NCI-H1105 treated with DMSO at 0.1 percent for 48 hours (cell line): ENCODE measurements at regions not wholly inside any gene's neighbourhood (a gene's known extent, or its start where the extent isn't known, plus 50 kb on each side); places are given as distances from the start of the nearest gene placed in this dataset.
A peak's percentile ranks its signal among the peaks of the same experiment; 100 is the strongest.

Experiments used
- DNase-seq: peaks from one replicate; lab custom pipeline; 2025; lab: John Stamatoyannopoulos, UW

GRCh38 chr1:22315315-22316078 is 136.2 kb upstream of the ZBTB40 start:
- no peak for DNase-seq

DNA sequence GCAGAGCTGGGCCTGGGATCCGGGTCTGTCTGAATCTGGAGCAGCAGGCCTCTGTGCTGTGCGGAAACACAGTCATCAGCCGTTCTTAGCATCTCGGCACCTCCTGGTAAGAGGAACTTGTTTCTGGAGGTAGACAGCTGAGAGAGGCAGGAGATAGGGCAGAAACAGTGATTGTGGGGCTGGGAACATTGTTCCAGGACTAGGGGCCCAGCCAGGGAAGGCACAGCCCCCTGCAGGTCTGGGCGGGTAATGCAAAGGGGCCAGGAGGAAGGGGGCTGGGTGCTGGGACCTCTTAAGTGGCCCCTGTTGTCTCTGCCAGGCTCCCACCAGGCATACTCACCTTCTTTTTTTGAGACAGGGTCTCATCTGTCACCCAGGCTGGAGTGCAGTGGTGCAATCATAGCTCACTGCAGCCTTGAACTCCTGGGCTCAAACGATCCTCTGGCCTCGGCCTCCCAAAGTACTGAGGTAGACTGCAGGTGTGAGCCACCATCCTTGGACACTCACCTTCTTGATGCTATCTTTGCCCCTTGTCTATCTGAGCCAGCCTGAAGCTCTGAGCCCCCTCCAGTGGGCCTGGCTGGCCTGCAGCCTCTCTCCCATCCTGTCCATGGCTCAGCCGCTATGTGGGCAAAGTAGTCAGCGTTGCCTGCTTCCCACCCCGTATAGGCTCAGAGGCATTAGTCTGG is 134.3 kb upstream of the ZBTB40 start:
- DNase-seq: no peak

DNA sequence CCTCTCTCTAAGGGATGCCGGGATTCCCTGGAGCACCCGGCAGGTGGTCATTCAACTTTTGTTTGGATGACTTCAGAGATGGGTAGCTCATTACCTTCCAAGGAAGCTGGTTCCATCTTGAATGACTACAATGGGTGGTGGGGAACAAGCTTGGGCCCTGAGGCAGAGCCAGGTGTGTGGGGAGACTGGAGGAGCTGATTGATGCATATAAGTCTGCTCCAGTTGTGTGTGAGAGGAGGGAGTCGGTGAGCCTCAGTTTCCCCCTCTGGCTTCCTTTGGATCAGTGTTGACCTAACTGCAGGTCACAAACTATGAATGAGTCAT is 133.8 kb upstream of the ZBTB40 start:
- DNase-seq: no peak

DNA sequence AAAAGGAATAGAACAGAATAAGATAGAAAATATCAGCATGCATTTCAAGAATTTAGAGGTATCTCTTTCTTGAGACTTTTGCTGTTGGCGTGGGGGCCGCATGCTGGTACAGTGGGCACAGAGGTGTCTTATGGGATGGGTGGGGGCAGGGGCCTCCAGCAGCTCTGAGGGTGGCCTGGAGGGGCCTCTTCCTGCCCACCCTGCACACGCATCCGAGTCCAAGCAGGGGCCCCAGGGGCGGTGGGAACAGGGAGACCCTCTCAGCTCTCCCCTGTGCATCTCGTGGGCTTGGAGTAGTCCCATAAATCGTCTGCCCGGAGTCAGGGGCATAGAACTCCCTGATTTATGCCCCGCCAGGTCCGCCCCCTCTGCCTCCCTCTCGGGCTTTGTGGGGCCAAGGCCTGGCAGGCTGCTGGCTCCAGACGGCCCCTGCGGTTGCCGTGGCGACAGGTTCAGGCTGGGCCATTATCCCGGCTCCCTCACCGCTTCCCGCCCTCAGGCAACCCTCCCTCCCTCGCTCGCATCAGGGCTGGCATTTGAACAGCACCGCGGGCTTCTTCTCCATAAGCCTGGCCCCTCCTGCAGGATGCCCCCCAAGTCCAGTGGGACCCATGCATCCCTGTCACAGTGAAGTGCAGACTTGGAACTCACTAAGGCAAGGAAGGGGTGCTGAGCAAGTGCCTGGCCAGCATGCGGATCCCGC is 133.2 kb upstream of the ZBTB40 start:
- peak; percentile 88 for DNase-seq

GRCh38 chr1:22319608-22320007 is 132.0 kb upstream of the ZBTB40 start:
- no peak for DNase-seq

DNA sequence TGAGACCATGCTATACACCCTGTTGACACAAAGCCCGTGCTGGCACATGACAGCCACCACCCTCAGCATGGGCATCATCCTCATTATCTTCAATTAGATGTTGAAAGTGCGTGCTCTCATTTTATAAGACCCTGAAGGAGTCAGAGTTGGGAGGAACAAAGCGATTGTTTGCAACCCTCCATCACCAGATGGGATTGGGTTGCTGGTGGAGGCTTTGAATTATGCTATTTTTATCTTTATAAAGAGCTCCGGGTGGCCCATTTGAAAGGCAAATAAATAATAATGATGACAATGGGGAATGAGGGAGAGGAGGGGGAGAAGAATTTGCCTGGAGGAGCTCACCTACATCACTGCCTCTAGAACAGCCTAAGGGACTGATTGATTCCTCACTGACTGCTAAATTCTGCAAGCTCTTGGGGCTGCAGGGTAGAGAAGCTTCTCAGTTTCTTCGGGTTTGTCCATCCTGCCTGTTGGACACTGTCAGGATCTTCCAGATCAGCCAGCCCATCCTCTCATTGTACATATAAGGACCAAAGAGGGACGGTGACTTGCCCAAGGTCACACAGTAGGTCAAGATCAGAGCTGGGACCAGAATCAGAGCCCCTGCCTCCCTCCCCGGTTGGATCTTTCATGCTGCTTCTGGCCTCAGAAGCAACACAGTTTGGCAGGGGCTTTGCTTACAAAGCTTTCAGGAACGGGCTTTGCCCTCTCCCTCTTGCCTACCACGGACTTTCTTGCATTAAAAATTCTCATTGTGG is 130.9 kb upstream of the ZBTB40 start:
- DNase-seq: peak; percentile 41

DNA sequence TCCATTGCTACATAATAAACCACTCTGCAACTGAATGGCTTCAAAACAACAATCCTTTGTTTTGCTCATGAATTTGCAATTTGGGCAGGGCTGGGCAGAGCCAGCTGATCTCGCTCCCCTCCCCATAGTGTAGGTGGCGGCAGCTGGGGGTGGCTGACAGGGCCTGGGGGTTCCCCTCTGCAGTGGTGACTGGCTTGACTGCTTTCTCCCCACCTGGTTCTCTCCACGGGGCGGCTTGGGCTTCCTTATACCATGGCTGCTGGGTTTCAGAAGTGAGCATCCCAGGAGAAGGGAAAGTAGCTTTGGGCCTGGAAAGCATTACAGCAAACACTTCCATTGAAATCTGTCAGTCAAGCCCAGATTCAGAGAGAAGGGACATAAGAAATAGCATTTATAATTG is 129.7 kb upstream of the ZBTB40 start:
- DNase-seq: no peak

- no peak for DNase-seq
Measured at GRCh38 chr1:22323141-22323845, 128.4 kb upstream of the ZBTB40 start.

DNA sequence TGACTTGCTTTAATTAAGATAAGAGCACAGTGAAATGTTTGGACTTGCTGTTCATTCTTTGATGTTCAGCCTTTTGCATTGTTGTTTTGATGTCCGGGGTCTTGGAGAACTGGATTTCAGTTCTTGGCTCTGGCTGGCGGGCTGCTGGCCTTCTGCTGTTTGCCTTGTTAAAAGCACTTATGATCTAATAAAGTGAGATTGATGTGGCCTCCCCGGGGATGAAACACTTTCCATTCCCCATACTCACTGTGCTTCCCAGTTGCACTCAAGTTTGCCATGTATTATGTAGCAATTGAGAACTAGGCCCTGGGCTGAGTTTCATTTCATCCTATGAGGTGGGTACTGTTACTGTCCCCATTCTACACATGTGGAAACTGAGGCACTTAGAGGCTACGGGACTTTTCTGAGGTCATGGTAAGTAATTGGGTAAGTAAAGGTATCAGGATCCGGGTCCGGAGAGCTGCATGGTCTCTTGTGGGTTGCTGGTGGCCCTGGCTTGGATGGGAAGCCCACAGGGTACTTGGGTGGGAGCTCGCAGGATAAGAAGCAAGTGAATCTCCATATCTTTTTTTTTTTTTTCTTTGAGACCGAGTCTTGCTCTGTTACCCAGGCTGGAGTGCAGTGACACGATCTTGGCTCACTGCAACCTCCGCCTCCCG is 127.7 kb upstream of the ZBTB40 start:
- no peak for DNase-seq

DNA sequence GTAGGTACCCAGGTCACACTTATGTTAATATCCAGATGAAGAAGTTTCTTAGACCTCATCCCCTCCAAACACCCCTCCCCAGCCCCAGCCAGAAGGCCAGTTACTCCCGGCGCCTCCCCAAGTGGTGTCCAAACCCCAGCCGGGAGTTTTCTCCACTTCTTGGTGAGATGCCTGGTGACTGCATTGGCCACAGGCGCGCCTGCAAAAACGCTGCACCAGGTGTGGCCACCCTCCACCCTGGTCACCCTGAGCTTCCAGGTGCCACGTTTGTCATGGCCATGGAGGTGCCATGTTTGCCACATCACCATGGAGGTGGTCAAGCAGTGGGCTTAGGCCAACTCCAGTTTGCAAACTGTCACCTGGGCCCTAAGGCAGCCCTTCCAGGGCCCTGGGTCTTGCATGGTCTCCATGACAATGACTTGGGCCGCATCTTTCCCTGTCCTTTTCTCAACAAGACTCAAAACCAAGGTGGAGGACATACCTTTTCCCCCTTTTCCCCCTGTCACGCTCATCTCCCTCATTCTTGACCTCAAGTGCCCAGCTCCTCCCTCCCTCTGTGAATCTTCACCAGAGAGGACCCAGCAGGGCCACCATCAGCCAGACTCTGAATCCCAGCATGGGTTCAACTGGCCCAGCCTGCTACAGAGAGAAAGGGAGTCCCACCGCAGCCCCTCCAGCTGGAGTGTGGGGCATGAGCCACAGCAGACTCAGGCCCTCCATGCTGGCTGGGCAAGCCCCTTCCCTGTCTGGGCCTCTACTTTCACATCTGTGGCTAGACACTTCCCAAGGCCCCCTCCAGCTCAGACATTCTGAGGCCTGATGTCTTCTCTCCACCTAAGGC is 125.9 kb upstream of the ZBTB40 start:
- no peak for DNase-seq

- no peak for DNase-seq
Measured at GRCh38 chr1:22326372-22326915, 125.2 kb upstream of the ZBTB40 start.

DNA sequence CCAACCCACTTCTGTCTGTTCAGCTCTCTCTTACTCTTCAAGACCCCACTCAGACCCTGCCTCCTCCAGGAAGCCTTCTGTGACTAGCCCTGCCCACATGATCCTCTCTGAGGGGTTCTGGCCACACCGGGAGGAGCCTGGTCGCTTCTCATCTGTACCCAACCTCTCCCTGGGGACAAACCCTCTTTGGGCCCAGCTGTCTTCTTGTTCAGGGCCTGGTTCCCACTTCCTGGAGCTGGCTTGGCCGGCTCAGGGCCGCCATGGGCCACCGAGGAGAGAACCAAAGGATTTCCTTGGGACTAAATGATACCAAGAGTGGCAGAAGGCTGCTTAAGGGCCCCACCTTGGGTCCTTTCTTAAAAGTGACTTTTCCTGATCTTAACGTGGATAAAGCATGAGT is 124.7 kb upstream of the ZBTB40 start:
- DNase-seq: no peak

- no peak for DNase-seq
Measured at GRCh38 chr1:22327411-22327810, 124.2 kb upstream of the ZBTB40 start.

DNA sequence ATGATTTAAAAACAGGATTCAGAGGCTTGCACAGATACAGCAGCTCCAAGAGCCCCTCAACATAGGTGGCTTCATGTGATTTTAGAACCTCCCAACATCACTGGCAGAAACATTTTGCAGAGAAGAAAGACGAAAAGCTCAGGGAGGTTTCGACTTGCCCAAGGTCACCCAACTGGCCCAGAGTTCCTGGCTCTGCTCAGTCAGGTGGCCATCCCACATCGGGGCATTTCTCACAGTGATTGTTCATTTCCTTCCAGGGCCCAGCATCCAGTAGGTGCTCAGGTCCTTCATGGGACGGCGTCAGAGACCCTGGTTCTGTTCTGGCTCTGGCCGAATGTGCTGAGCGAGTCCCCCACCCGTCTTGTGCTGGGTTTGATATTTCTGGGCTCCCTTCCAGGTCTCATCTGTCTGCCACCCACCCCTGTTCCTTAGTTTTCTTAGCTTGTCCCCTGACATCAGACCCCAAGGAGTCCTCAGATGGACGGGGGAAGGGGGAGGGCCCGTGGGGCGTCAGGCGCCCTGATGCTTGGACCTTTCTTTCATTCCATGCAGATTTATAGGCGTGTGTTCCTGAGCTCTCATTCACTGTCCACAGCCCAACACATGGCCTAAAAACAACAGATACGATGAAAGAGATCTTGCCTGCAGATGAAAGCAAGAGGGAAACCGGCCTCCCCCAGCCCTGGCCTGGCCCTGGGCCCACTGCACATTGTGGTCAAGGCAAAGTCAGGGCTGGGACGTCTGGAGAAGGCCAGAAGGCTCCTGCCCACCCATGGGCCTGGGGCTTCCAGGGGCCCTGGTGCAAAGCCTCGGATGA is 123.1 kb upstream of the ZBTB40 start:
- DNase-seq: no peak

GRCh38 chr1:22329148-22329515 is 122.5 kb upstream of the ZBTB40 start:
- DNase-seq: no peak

DNA sequence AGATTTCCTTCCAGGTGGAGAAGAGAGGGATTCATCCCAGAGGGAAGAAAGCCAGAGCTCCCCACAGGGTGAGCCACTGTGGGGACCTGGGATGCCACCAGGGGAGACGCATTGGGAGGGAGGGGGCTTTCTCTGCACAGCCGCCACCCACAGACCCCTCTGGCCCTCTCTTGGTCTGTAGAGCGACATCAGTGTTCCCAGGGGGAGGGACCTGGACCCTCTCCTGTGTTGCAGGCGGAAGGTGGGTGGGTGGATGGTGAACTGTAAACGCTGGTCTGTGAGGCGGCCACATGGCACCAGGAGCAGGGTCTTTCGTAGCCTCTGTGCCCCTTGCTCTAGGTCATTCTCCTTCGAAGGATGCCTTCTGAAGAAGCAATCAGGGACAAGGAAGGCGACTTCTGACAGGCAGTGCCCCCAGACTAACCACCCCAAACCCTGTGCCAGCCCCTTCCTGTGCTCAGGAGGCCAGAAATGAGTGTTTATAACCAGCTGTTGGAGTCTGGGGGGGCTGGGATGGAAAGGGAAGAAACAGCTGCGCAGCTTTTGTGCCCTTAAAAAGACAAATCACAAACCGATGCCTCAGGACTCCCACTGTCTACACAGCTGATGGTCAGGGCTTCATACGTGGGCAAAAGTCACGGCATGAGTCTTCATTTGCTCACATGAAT is 121.4 kb upstream of the ZBTB40 start:
- no peak for DNase-seq

DNA sequence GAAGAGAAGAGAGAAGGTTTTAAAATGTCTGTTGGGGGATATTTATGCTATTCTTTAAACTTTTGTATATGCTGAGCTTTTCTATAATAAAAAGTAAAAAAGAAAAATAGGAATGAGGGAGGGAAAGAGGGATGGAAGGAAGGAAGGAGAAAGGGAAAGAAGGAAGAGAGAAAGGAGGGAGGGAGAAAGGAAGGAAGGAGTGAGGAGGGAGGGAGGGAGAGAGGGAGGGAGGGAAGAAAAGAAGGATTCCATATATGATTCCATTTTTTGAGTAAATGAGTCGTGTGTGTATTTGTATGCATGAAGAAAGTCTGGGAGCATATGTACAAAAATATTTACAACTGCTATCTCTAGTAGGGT is 120.9 kb upstream of the ZBTB40 start:
- DNase-seq: no peak

DNA sequence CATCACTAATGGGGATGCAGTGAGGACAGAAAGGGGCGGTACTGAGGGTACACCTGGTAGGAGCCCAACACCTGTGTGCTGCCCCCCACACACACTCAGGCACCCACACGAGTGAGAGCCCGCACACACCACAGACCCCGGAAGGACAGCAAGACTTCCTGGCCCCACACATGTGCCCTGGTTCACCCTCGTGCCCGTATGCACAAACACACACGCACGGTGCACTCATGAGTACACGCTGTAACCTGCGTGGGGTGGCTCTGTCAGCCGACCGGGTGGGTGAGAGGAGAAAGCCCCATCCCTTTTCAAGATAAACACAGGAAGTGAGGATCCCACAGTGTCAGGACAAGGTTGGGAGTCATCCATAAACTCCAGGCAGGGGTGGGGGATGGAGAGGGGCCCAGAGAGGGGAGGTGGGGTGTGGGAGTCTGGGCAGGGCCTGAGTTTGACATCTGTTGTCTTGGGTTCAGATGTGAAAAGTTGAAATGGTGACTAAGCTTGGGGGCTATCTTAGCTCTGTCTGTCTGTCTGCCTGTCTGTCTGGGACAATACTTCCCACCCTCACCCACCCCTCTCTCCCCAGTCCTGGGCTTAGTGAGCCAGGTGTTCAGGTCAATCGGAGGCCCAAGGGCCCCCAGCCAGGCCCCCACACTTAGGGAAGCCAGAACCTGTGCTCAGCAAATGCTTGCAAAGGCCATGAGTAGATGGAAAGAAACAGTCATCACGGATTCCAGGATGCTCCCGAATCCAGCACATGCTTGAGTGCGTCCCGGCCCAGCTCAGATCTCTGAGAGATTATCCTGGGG is 119.8 kb upstream of the ZBTB40 start:
- DNase-seq: no peak
